Kidney capillary endothelial cell (primary cell): ENCODE measurements at regions not wholly inside any gene's neighbourhood (a gene's known extent, or its start where the extent isn't known, plus 50 kb on each side); places are given as distances from the start of the nearest gene placed in this dataset.
"Not testable (repeated sequence)": the region's sequence is repeated elsewhere in the genome, so short reads cannot be mapped to it uniquely, and the experiment has no call there.

ENCODE experiments used
- DNase-seq: peaks from one replicate; pipeline ENCODE4 v3.0.0-alpha.2; 2018; ENCODE audit warnings: low spot score

- not testable (repeated sequence) for DNase-seq
Observed at GRCh38 chrX:150125045-150125444, 186.8 kb upstream of the EOLA2 start.

GRCh38 chrX:150127216-150127615, 188.9 kb upstream of the EOLA2 start:
- no peak for DNase-seq

- no peak for DNase-seq
Observed at GRCh38 chrX:150143721-150144440, 205.6 kb upstream of the EOLA2 start.

- DNase-seq, result no peak
Observed at GRCh38 chrX:150146271-150146896, 208.1 kb upstream of the EOLA2 start.

GRCh38 chrX:150148749-150149672, 210.7 kb upstream of the EOLA2 start:
- DNase-seq, result no peak

GRCh38 chrX:150150076-150150779, 211.9 kb upstream of the EOLA2 start:
- DNase-seq, result no peak

- DNase-seq, result no peak
Observed at GRCh38 chrX:150150780-150151125, 212.4 kb upstream of the MAMLD1 start.

GRCh38 chrX:150152036-150152435, 211.1 kb upstream of the MAMLD1 start:
- DNase-seq, result no peak

- DNase-seq, result no peak
Observed at GRCh38 chrX:150152546-150152945, 210.6 kb upstream of the MAMLD1 start.

- peak; percentile 56 for DNase-seq
Observed at GRCh38 chrX:150155436-150156035, 207.6 kb upstream of the MAMLD1 start.

GRCh38 chrX:150156615-150157014, 206.5 kb upstream of the MAMLD1 start:
- DNase-seq, result no peak

GRCh38 chrX:150157291-150157690, 205.8 kb upstream of the MAMLD1 start:
- no peak for DNase-seq

- DNase-seq, result no peak
Observed at GRCh38 chrX:150158554-150159332, 204.4 kb upstream of the MAMLD1 start.

GRCh38 chrX:150159537-150159936, 203.6 kb upstream of the MAMLD1 start:
- DNase-seq, result no peak

GRCh38 chrX:150160656-150161055, 202.5 kb upstream of the MAMLD1 start:
- DNase-seq, result no peak

GRCh38 chrX:150161193-150161592, 201.9 kb upstream of the MAMLD1 start:
- no peak for DNase-seq

GRCh38 chrX:150162141-150162540, 201.0 kb upstream of the MAMLD1 start:
- DNase-seq, result no peak

- no peak for DNase-seq
Observed at GRCh38 chrX:150163221-150163930, 199.7 kb upstream of the MAMLD1 start.

- DNase-seq, result no peak
Observed at GRCh38 chrX:150163956-150164726, 199.0 kb upstream of the MAMLD1 start.
